Keratinocyte (primary cell): ENCODE measurements at regions not wholly inside any gene's neighbourhood (a gene's known extent, or its start where the extent isn't known, plus 50 kb on each side); places are given as distances from the start of the nearest gene placed in this dataset.

ENCODE experiments used
- DNase-seq: peaks from one replicate; pipeline ENCODE4 v3.0.0-alpha.2; 2011; ENCODE audit warnings: low read depth, missing footprints, low spot score
- FAIRE-seq: peaks from 2 replicates; lab custom pipeline; 2011; peaks lifted over from hg19 to GRCh38; lab: Jason Lieb, UNC
- H2AFZ ChIP-seq: 2 replicates; pipeline ENCODE4 v1.6.0; 2012; ENCODE audit warnings: low read length, control low read depth, inconsistent platforms; ENCODE audit not compliant: control insufficient read depth
- H3K27ac ChIP-seq: 2 replicates; pipeline ENCODE4 v1.5.1; 2011; ENCODE audit warnings: low read length; ENCODE audit not compliant: control insufficient read depth, insufficient read depth
- H3K27me3 ChIP-seq: 3 replicates; pipeline ENCODE4 v1.6.0; 2011; ENCODE audit warnings: low read length; ENCODE audit not compliant: control insufficient read depth, insufficient read depth; ENCODE audit errors: extremely low read depth
- H3K36me3 ChIP-seq, 2 experiments: 2 replicates in 1 of 2; 3 replicates in 1 of 2; pipeline ENCODE4 v1.5.1; 2011; ENCODE audit warnings: low read length in 2 of 2, mild to moderate bottlenecking in 1 of 2; ENCODE audit not compliant: control insufficient read depth in 2 of 2, insufficient read depth in 2 of 2; ENCODE audit errors: extremely low read depth in 1 of 2
- H3K4me1 ChIP-seq: 3 replicates; pipeline ENCODE4 v1.5.1; 2011; ENCODE audit warnings: low read length; ENCODE audit not compliant: control insufficient read depth, insufficient read depth; ENCODE audit errors: extremely low read depth
- H3K4me2 ChIP-seq: 3 replicates; pipeline ENCODE4 v1.6.0; 2011; ENCODE audit warnings: low read depth, low read length; ENCODE audit not compliant: control insufficient read depth, insufficient read depth; ENCODE audit errors: extremely low read depth
- H3K4me3 ChIP-seq, 3 experiments: fragments of 200-600 bp in 1 of 3; sonication (generic) in 1 of 3; 2 replicates in 2 of 3; 3 replicates in 1 of 3; pipeline ENCODE4 v1.5.1; 2011 to 2016; ENCODE audit warnings: low read length in 3 of 3, mild to moderate bottlenecking in 3 of 3, control low read depth in 2 of 3, inconsistent platforms in 1 of 3, low read depth in 1 of 3, mixed read lengths in 1 of 3, mixed run types in 1 of 3, moderate library complexity in 1 of 3; ENCODE audit not compliant: control insufficient read depth in 2 of 3, insufficient read depth in 2 of 3; ENCODE audit errors: extremely low read depth in 1 of 3
- H3K79me2 ChIP-seq: 2 replicates; pipeline ENCODE4 v1.6.0; 2012; ENCODE audit warnings: low read length; ENCODE audit not compliant: control insufficient read depth, insufficient read depth
- H3K9ac ChIP-seq: 3 replicates; pipeline ENCODE4 v1.6.0; 2011; ENCODE audit warnings: low read length; ENCODE audit not compliant: control insufficient read depth, insufficient read depth; ENCODE audit errors: extremely low read depth
- H3K9me1 ChIP-seq: 3 replicates; pipeline ENCODE4 v1.6.0; 2011; ENCODE audit warnings: low read length; ENCODE audit not compliant: control insufficient read depth, insufficient read depth; ENCODE audit errors: extremely low read depth
- H3K9me3 ChIP-seq: 2 replicates; pipeline ENCODE4 v1.5.1; 2012; ENCODE audit warnings: low read depth, low read length; ENCODE audit not compliant: control insufficient read depth
- H4K20me1 ChIP-seq: 3 replicates; pipeline ENCODE4 v1.6.0; 2011; ENCODE audit warnings: low read length; ENCODE audit not compliant: control insufficient read depth, insufficient read depth; ENCODE audit errors: extremely low read depth
- EZH2 ChIP-seq: IDR thresholded peaks from one replicate; pipeline ENCODE4 v1.6.1; 2012; ENCODE audit warnings: inconsistent platforms, mild to moderate bottlenecking, low read length, moderate library complexity
- dilution Hi-C: fragments of 300-500 bp; cut with MboI; formaldehyde crosslinking; loops from one replicate; pipeline ENCODE4 v1.7.0; 2020; ENCODE audit warnings: low sequenced_read_pairs; ENCODE audit not compliant: extremely low pct_ligation_motif_present
- TF ChIP-seq, protein P1 (sequence below), 3 experiments: IDR thresholded peaks in 1 of 3; conservative IDR thresholded peaks in 1 of 3; optimal IDR thresholded peaks in 1 of 3; 2 replicates in 2 of 3; 3 replicates in 1 of 3; pipeline versions ENCODE3 to v1.5.1; 2011; ENCODE audit warnings: low read length in 3 of 3, mild to moderate bottlenecking in 3 of 3, moderate library complexity in 2 of 3, control low read depth in 1 of 3, inconsistent platforms in 1 of 3; ENCODE audit not compliant: insufficient read depth in 2 of 3; ENCODE audit errors: extremely low read depth in 1 of 3

DNA sequence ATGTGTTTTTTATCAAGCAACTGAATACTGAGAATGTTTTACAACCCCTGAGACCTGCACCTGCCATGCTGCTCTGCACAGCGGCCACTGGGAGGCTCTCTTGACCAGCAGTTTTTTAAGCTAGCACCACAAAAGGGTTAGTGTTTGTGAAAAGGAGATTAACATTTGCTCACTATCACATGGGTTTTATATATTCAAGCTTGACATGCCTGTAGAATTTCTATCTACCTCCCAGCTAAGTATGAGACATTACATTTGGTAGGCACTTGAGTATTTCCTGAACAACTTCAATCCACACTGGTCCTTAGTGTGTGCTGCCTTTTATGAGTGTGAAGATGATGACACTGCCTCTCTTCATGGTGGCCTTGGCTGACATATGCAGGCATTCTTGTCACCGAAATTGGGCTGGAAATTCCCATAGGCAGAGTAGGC is 1238.9 kb downstream of the UQCRFS1 start:
- DNase-seq = no peak
- Histone ChIP-seq H3K27me3 (no peaks in the 10 kb centered on the region), H3K36me3 (no peaks in the 10 kb centered on the region), H3K9me3 (no peaks in the 10 kb centered on the region), H3K4me1 (no peaks in the 10 kb centered on the region), H3K9ac (no peak overlapping the region), H3K4me2 (no peak overlapping the region), H3K4me3 (no peak overlapping the region), H4K20me1 (no peaks in the 10 kb centered on the region), H3K27ac (no peak overlapping the region), H3K79me2 (no peaks in the 10 kb centered on the region), H2AFZ (no peak overlapping the region), H3K9me1 (no peaks in the 10 kb centered on the region)
- dilution Hi-C loops = no loop called here
- no peak for FAIRE-seq
- TF ChIP-seq, protein P1, sequence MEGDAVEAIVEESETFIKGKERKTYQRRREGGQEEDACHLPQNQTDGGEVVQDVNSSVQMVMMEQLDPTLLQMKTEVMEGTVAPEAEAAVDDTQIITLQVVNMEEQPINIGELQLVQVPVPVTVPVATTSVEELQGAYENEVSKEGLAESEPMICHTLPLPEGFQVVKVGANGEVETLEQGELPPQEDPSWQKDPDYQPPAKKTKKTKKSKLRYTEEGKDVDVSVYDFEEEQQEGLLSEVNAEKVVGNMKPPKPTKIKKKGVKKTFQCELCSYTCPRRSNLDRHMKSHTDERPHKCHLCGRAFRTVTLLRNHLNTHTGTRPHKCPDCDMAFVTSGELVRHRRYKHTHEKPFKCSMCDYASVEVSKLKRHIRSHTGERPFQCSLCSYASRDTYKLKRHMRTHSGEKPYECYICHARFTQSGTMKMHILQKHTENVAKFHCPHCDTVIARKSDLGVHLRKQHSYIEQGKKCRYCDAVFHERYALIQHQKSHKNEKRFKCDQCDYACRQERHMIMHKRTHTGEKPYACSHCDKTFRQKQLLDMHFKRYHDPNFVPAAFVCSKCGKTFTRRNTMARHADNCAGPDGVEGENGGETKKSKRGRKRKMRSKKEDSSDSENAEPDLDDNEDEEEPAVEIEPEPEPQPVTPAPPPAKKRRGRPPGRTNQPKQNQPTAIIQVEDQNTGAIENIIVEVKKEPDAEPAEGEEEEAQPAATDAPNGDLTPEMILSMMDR (optimal IDR thresholded peaks at IDR 0.05 in 1 of 3, IDR thresholded peaks at IDR 0.05 in 1 of 3, conservative IDR thresholded peaks at IDR 0.05 in 1 of 3; ENCODE audit: extremely low read depth in 1 of 3, insufficient read depth in 2 of 3, low read length in 3 of 3) = peak; percentile 25 to 61 (median 56)
- TF ChIP-seq EZH2 = no peak

DNA sequence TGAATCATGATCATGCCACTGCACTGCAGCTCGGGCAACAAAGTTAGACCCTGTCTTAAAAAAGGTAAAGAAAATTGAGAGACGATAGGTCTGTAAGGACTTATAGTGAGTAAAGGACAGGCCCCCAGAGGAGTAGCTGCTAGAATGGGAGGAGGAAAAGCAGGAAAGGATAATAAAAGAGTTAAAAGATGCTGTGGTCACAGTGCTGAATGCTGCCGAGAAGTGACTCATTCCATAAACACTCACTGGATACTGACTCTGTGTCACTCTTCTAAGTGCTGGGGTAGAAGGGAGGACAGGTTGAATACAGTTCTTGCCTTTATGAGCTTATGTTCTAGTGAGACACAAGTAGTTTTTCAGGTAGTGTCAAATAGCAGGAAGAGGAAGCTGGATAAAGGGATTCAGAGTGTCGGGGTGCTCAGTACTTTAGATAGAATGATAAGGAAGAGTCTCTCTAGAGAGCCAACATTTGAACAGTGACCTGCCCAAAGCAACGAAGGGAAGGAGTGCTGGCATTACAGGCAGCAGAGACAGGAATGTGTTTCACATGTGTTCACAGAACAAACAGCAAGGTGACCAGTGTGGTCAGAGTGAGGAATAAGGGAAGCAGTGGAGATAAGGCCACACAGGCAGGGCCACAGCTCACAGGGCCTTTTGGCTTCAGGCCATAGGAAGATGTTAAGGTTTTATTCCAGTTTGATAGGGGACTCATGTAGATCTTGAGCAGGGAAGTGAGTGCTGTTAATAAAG is 1240.5 kb downstream of the UQCRFS1 start:
- Histone ChIP-seq H3K4me2 (no peak overlapping the region), H3K9me1 (no peaks in the 10 kb centered on the region), H3K9ac (no peak overlapping the region), H3K79me2 (no peaks in the 10 kb centered on the region), H3K27me3 (no peaks in the 10 kb centered on the region), H2AFZ (no peak overlapping the region), H3K27ac (no peak overlapping the region), H3K36me3 (no peaks in the 10 kb centered on the region), H3K9me3 (no peaks in the 10 kb centered on the region), H3K4me1 (no peaks in the 10 kb centered on the region), H4K20me1 (no peaks in the 10 kb centered on the region), H3K4me3 (no peak overlapping the region)
- no peak for FAIRE-seq
- no peak for DNase-seq
- no peak for TF ChIP-seq EZH2
- TF ChIP-seq, protein P1 (optimal IDR thresholded peaks at IDR 0.05 in 1 of 3, IDR thresholded peaks at IDR 0.05 in 1 of 3, conservative IDR thresholded peaks at IDR 0.05 in 1 of 3; ENCODE audit: extremely low read depth in 1 of 3, insufficient read depth in 2 of 3, low read length in 3 of 3) = no peak
- dilution Hi-C loops = no loop called here
